Tibial nerve (tissue), 4 donors: ENCODE measurements at regions not wholly inside any gene's neighbourhood (a gene's known extent, or its start where the extent isn't known, plus 50 kb on each side); places are given as distances from the start of the nearest gene placed in this dataset.

Source experiments
- DNase-seq, 2 donors: peaks; one replicate each; pipeline ENCODE4 v3.0.0-alpha.2; 2019; ENCODE audit warnings: low spot score in 2 of 2
- H3K27ac ChIP-seq, 4 donors: fragments of 200-600 bp; sonication (generic) in 3 of 4; one replicate each; pipeline ENCODE4 v1.5.1; 2017 to 2019; ENCODE audit warnings: mild to moderate bottlenecking in 1 of 4
- H3K27me3 ChIP-seq, 2 donors: fragments of 200-600 bp; sonication (generic) in 1 of 2; one replicate each; pipeline versions ENCODE4 v1.5.1 to v1.6.0; 2017 to 2019
- H3K36me3 ChIP-seq, 3 donors: fragments of 200-600 bp; sonication (generic); one replicate each; pipeline ENCODE4 v1.5.1; 2018 to 2019
- H3K4me1 ChIP-seq, 4 donors: fragments of 200-600 bp; sonication (generic) in 3 of 4; one replicate each; pipeline ENCODE4 v1.5.1; 2017 to 2019
- H3K4me3 ChIP-seq, 4 donors: fragments of 200-600 bp; sonication (generic) in 3 of 4; one replicate each; pipeline ENCODE4 v1.5.1; 2017 to 2019; ENCODE audit warnings: mild to moderate bottlenecking in 1 of 4, moderate library complexity in 1 of 4
- H3K9me3 ChIP-seq, 4 donors: fragments of 200-600 bp; sonication (generic) in 3 of 4; one replicate each; pipeline ENCODE4 v1.5.1; 2017 to 2019
- EP300 ChIP-seq, 2 donors: sonication (generic); formaldehyde crosslinking; IDR thresholded peaks; one replicate each; pipeline ENCODE4 v1.6.1; 2017; ENCODE audit warnings: antibody characterized with exemption in 2 of 2, mild to moderate bottlenecking in 1 of 2
- POLR2A ChIP-seq, 2 donors: fragments of 450-650 bp; IDR thresholded peaks; one replicate each; pipeline ENCODE4 v1.6.1; 2017; ENCODE audit warnings: antibody characterized with exemption in 2 of 2, mild to moderate bottlenecking in 2 of 2, moderate library complexity in 2 of 2
- WGBS, 2 donors: methylation state at CpG; one replicate each; pipeline ENCODE4 v1.1.5; 2018; 5-methylcytosine and 5-hydroxymethylcytosine counted together
- TF ChIP-seq, protein P1 (sequence below), 5 experiments: fragments of 200-600 bp in 3 of 5; fragments of 450-650 bp in 2 of 5; sonication (generic) in 3 of 5; IDR thresholded peaks; one replicate each; pipeline ENCODE4 v1.5.1; 2016 to 2019; ENCODE audit warnings: antibody characterized with exemption in 5 of 5, mild to moderate bottlenecking in 3 of 5, moderate library complexity in 2 of 5

DNA sequence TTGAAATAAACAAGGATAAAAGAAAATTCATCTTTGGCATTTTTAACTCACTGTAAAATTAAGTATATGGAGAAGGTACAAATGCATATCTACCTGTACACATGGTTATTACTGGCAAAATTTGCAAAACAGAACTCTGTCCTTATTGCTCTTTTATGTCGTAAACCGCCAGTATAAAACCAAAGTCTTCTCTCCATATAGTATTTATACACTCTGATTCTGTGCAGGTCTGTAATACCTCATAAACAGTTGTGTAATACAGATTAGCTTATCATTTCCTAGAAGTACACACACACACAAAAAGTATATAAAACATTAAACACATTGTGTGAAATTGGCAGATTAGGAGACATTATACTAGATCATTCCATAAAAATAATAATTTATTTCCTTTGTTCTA is 406.6 kb upstream of the ANO3 start:
- Histone ChIP-seq H3K9me3 (peaks cover 0 to 9% (median 0%) of the 10 kb centered on the region in 4 donors), H3K36me3 (no peaks in the 10 kb centered on the region), H3K4me3 (no peak overlapping the region), H3K4me1 (peaks cover 0 to 7% (median 0%) of the 10 kb centered on the region in 4 donors), H3K27ac (no peak overlapping the region), H3K27me3 (no peaks in the 10 kb centered on the region)
- DNase-seq, result no peak
- 94 to 99% methylated on average over 2 of the region's 2 CpGs for WGBS, 2 donors
- TF ChIP-seq EP300 (IDR thresholded peaks at IDR 0.05) (no peak), POLR2A (IDR thresholded peaks at IDR 0.05) (no peak)
- TF ChIP-seq, protein P1, sequence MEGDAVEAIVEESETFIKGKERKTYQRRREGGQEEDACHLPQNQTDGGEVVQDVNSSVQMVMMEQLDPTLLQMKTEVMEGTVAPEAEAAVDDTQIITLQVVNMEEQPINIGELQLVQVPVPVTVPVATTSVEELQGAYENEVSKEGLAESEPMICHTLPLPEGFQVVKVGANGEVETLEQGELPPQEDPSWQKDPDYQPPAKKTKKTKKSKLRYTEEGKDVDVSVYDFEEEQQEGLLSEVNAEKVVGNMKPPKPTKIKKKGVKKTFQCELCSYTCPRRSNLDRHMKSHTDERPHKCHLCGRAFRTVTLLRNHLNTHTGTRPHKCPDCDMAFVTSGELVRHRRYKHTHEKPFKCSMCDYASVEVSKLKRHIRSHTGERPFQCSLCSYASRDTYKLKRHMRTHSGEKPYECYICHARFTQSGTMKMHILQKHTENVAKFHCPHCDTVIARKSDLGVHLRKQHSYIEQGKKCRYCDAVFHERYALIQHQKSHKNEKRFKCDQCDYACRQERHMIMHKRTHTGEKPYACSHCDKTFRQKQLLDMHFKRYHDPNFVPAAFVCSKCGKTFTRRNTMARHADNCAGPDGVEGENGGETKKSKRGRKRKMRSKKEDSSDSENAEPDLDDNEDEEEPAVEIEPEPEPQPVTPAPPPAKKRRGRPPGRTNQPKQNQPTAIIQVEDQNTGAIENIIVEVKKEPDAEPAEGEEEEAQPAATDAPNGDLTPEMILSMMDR (IDR thresholded peaks at IDR 0.05), result no peak

DNA sequence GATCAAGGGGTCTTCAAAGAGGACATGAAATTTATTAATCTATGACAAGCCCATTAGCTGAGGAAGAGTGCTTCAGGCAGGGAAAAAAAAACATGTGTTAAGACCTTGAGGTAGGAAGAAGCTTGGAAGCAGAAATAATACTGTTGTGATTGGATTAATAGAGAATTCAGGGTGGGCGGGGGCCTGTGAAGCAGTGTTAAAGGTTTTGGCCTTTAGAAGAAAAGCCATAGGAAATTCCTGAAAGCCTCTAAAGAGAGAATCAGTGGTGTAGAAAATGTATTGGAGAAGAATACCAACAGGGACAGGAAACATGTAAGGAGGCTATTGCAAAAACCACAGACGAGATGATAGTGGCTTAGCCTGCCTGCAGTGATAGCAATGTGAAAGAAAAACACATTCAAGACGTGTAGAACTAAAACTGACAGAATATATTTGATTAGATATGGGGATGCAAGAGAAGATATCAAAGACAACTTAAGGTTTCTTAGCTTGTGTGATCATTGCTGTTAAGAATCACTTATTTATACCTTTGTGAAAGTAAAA is 404.4 kb upstream of the ANO3 start:
- H3K4me1 ChIP-seq, result peaks cover 0 to 7% (median 0%) of the 10 kb centered on the region in 4 donors
- DNase-seq, result no peak
- 27% methylated on average over 3 of the region's 3 CpGs for WGBS, 2 donors
- no peaks in the 10 kb centered on the region for H3K27me3 ChIP-seq
- H3K9me3 ChIP-seq, result no peaks in the 10 kb centered on the region
- no peak overlapping the region for H3K4me3 ChIP-seq
- H3K36me3 ChIP-seq, result no peaks in the 10 kb centered on the region
- TF ChIP-seq, protein P1 (IDR thresholded peaks at IDR 0.05), result no peak
- TF ChIP-seq EP300 (IDR thresholded peaks at IDR 0.05) (no peak), POLR2A (IDR thresholded peaks at IDR 0.05) (no peak)
- H3K27ac ChIP-seq, result no peak overlapping the region

DNA sequence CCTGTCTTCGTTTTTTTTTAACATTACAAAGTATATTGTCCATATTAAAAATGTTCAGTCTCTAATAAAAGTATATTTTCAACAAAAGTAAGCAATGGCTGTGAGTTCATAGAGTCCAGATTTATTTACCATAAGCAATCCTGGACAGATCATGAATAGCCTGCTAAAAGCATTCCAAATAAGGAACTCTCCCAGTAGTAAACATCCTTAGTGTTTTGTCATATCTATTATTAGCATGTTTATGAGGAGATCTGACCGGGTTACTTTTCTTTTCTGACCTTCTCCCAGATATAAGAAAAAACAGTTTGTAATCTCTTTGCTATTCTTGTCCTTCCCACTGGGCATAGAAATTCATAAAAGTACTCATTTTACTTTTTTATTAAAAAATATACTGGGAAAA is 403.9 kb upstream of the ANO3 start:
- DNase-seq, result no peak
- Histone ChIP-seq H3K4me1 (peaks cover 0 to 7% (median 0%) of the 10 kb centered on the region in 4 donors), H3K27ac (no peak overlapping the region), H3K9me3 (no peaks in the 10 kb centered on the region), H3K4me3 (no peak overlapping the region), H3K36me3 (no peaks in the 10 kb centered on the region), H3K27me3 (no peaks in the 10 kb centered on the region)
- 27 to 28% methylated on average over 2 of the region's 2 CpGs for WGBS, 2 donors
- TF ChIP-seq EP300 (IDR thresholded peaks at IDR 0.05) (no peak), POLR2A (IDR thresholded peaks at IDR 0.05) (no peak)
- TF ChIP-seq, protein P1 (IDR thresholded peaks at IDR 0.05), result no peak

DNA sequence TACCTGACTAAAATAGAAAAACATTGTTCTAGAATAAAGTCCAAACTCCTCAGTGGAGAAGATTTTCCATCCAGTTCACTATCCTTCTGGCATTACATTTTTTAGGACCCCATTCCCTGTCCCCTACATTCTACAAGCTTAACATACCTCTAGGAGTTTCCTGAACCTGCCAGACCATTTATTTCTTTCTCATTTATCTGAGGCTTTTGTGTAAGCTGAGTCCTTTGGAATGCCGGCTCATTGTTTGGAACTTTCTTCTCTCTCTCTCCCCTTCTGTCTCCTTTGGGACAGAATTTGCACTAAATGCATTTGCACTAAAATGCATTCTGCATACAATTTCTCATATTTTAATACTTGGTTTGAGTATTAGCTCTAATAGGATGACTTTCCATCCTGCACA is 393.0 kb upstream of the ANO3 start:
- no peak overlapping the region for H3K27ac ChIP-seq
- no peaks in the 10 kb centered on the region for H3K27me3 ChIP-seq
- H3K4me3 ChIP-seq, result no peak overlapping the region
- DNase-seq, result no peak
- H3K4me1 ChIP-seq, result no peaks in the 10 kb centered on the region
- no peak for TF ChIP-seq EP300 (IDR thresholded peaks at IDR 0.05)
- TF ChIP-seq, protein P1 (IDR thresholded peaks at IDR 0.05), result no peak
- TF ChIP-seq POLR2A (IDR thresholded peaks at IDR 0.05), result no peak
- H3K9me3 ChIP-seq, result no peaks in the 10 kb centered on the region
- H3K36me3 ChIP-seq, result no peaks in the 10 kb centered on the region
- 75 to 87% methylated on average over 1 of the region's 1 CpG for WGBS, 2 donors

DNA sequence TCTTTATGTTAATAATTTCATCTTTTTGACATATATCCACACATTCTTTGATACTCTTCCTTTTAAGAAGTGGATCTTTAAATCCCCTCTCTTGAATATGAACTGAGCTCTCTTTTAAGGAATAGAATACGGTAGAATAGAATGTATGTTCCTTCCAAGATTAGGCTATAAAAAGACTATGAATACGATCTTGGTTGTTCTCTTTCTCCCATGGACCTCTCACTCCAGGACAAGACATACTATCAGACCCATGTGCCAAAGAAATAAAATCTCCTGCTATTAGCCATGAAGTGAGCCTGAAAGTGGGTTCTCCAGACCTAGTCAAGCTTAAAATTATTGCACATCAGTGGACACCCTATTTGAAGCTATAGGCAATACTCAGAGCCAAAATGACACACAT is 392.2 kb upstream of the ANO3 start:
- DNase-seq, result no peak
- H3K36me3 ChIP-seq, result no peaks in the 10 kb centered on the region
- 53 to 66% methylated on average over 2 of the region's 2 CpGs for WGBS, 2 donors
- H3K27ac ChIP-seq, result no peak overlapping the region
- no peak overlapping the region for H3K4me3 ChIP-seq
- TF ChIP-seq, protein P1 (IDR thresholded peaks at IDR 0.05), result no peak
- H3K9me3 ChIP-seq, result no peaks in the 10 kb centered on the region
- no peaks in the 10 kb centered on the region for H3K27me3 ChIP-seq
- no peaks in the 10 kb centered on the region for H3K4me1 ChIP-seq
